SK-N-DZ (cell line): ENCODE measurements at regions not wholly inside any gene's neighbourhood (a gene's known extent, or its start where the extent isn't known, plus 50 kb on each side); places are given as distances from the start of the nearest gene placed in this dataset.

ENCODE experiments used
- DNase-seq: peaks from one replicate; pipeline ENCODE4 v3.0.0-alpha.2; 2015; ENCODE audit warnings: low spot score

- DNase-seq, result peak; percentile 26
Observed at GRCh38 chr2:48107326-48107925, 201.1 kb upstream of the FBXO11 start.

GRCh38 chr2:48108455-48108854, 202.2 kb upstream of the FBXO11 start:
- DNase-seq, result no peak

- DNase-seq, result no peak
Observed at GRCh38 chr2:48109491-48110204, 203.3 kb upstream of the FBXO11 start.

GRCh38 chr2:48110492-48110891, 204.0 kb upstream of the FOXN2 start:
- no peak for DNase-seq

- DNase-seq, result no peak
Observed at GRCh38 chr2:48112911-48113680, 201.4 kb upstream of the FOXN2 start.

GRCh38 chr2:48113767-48114166, 200.7 kb upstream of the FOXN2 start:
- DNase-seq, result no peak

GRCh38 chr2:48114256-48114655, 200.2 kb upstream of the FOXN2 start:
- DNase-seq, result no peak

GRCh38 chr2:48116497-48116896, 198.0 kb upstream of the FOXN2 start:
- DNase-seq, result no peak

GRCh38 chr2:48118895-48119294, 195.6 kb upstream of the FOXN2 start:
- no peak for DNase-seq

- no peak for DNase-seq
Observed at GRCh38 chr2:48120112-48120511, 194.4 kb upstream of the FOXN2 start.

GRCh38 chr2:48120759-48121242, 193.7 kb upstream of the FOXN2 start:
- no peak for DNase-seq

GRCh38 chr2:48122166-48122565, 192.3 kb upstream of the FOXN2 start:
- no peak for DNase-seq

- no peak for DNase-seq
Observed at GRCh38 chr2:48124592-48124991, 189.9 kb upstream of the FOXN2 start.

GRCh38 chr2:48126162-48126561, 188.3 kb upstream of the FOXN2 start:
- DNase-seq, result no peak

- DNase-seq, result no peak
Observed at GRCh38 chr2:48127612-48128191, 186.8 kb upstream of the FOXN2 start.

- DNase-seq, result no peak
Observed at GRCh38 chr2:48129293-48129950, 185.1 kb upstream of the FOXN2 start.

GRCh38 chr2:48131539-48132270, 182.8 kb upstream of the FOXN2 start:
- peak; percentile 66 for DNase-seq

- no peak for DNase-seq
Observed at GRCh38 chr2:48132271-48132625, 182.2 kb upstream of the FOXN2 start.

- DNase-seq, result no peak
Observed at GRCh38 chr2:48134704-48135103, 179.8 kb upstream of the FOXN2 start.

GRCh38 chr2:48135797-48136196, 178.7 kb upstream of the FOXN2 start:
- DNase-seq, result no peak

GRCh38 chr2:48137829-48138228, 176.7 kb upstream of the FOXN2 start:
- DNase-seq, result no peak
